ENCODE measurements at regions not wholly inside any gene's neighbourhood (a gene's known extent, or its start where the extent isn't known, plus 50 kb on each side); places are given as distances from the start of the nearest gene placed in this dataset.

- no peaks in the 10 kb centered on the region for H3K36me3 ChIP-seq (ENCODE audit: control insufficient read depth, insufficient read depth, low read length)
- H3K4me3 ChIP-seq (ENCODE audit: low read depth, low read length), result no peak overlapping the region
- peaks cover 5% of the 10 kb centered on the region; the same call in 1 of the 2 replicates for H3K27me3 ChIP-seq (ENCODE audit: control insufficient read depth, insufficient read depth, low read length)
- CTCF ChIA-PET, result no interaction called here
- no peak for TF ChIP-seq CTCF (IDR thresholded peaks at IDR 0.05; ENCODE audit: insufficient read depth, low read depth, low read length)
- no peak for DNase-seq (ENCODE audit: low read depth)
- POLR2A ChIA-PET, result no interaction called here
Observed at GRCh38 chr10:91104193-91105041, 116.0 kb upstream of the PCGF5 start.

- no peak overlapping the region for H3K4me3 ChIP-seq (ENCODE audit: low read depth, low read length)
- POLR2A ChIA-PET, result no interaction called here
- no peaks in the 10 kb centered on the region for H3K36me3 ChIP-seq (ENCODE audit: control insufficient read depth, insufficient read depth, low read length)
- peaks cover 5% of the 10 kb centered on the region; the same call in 1 of the 2 replicates for H3K27me3 ChIP-seq (ENCODE audit: control insufficient read depth, insufficient read depth, low read length)
- no peak for TF ChIP-seq CTCF (IDR thresholded peaks at IDR 0.05; ENCODE audit: insufficient read depth, low read depth, low read length)
- no peak for DNase-seq (ENCODE audit: low read depth)
- CTCF ChIA-PET, result interaction anchor here (0.5 kb wide), 1 partner anchor 226 kb away, joined by 3 read pairs; no protein-coding TSS in a partner anchor
Observed at GRCh38 chr10:91105269-91105668, 115.2 kb upstream of the PCGF5 start.

DNA sequence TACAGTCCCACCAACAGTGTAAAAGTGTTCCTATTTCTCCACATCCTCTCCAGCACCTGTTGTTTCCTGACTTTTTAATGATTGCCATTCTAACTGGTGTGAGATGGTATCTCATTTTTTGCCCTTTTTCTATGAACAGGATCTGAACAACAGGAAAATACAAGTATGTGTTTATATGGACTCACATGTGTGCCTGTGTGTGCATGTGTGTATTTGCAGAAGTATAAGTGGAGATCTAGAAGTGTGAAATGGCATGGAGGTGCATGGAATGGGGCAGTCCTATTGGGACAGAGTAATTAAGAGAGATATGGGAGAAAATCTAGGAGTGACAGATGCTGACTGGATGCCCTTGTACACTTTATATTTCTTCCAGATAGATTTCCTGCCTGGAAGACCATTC lies 111.6 kb upstream of the PCGF5 start:
- 0 out of 2 replicates have a peak, but pooled peaks cover 2% of the 10 kb centered on the region for H3K27me3 ChIP-seq (ENCODE audit: control insufficient read depth, insufficient read depth, low read length)
- no peak for DNase-seq (ENCODE audit: low read depth)
- no peak overlapping the region for H3K4me3 ChIP-seq (ENCODE audit: low read depth, low read length)
- CTCF ChIA-PET, result interaction anchor here (0.5 kb wide), 1 partner anchor 433 kb away, joined by 5 read pairs; no protein-coding TSS in a partner anchor
- no peaks in the 10 kb centered on the region for H3K36me3 ChIP-seq (ENCODE audit: control insufficient read depth, insufficient read depth, low read length)
- POLR2A ChIA-PET, result no interaction called here
- TF ChIP-seq CTCF (IDR thresholded peaks at IDR 0.05; ENCODE audit: insufficient read depth, low read depth, low read length), result no peak

- no peaks in the 10 kb centered on the region for H3K36me3 ChIP-seq (ENCODE audit: control insufficient read depth, insufficient read depth, low read length)
- no peak for DNase-seq (ENCODE audit: low read depth)
- ChIA-PET POLR2A (no interaction called here), CTCF (no interaction called here)
- H3K27me3 ChIP-seq (ENCODE audit: control insufficient read depth, insufficient read depth, low read length), result no peaks in the 10 kb centered on the region
- TF ChIP-seq CTCF (IDR thresholded peaks at IDR 0.05; ENCODE audit: insufficient read depth, low read depth, low read length), result no peak
- no peak overlapping the region for H3K4me3 ChIP-seq (ENCODE audit: low read depth, low read length)
Observed at GRCh38 chr10:91111060-91111459, 109.4 kb upstream of the PCGF5 start.

DNA sequence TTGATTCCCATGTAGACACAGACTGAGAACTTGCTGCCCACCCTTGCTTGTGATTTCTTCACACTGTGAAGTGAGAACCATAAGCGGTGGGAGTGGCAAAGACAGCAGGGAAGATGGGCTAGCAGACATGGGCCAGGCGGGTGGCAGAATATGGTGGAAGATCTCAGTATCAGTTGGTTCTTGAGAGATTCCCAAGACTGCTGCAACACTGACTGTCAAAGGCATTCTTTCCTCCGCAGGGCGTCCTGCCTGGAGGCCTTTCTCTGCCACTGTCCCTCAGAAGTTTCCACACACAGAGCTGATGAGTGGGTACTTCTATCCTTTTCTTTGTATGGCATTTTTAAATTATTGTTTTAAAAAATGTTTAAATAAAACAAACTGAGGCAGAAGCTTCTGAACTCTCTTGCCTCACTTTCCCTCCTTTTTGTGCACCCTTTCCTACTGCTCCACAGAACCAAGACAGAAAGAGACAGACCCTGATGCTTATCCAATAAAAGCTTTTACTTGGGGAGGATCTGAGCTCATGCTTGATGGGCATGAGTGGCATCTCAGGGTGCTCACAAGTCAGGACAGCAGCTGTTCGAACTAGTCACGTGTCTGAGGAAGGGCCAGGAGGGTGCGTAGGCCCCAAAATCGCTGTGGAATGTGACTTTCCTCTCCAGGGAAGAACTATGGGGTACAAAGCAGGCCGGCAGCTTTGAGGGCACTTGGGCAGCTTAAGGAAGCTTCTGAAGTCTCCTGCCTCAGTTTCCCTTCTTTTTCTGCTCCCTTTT lies 104.7 kb upstream of the PCGF5 start:
- Histone ChIP-seq H3K27me3 (ENCODE audit: control insufficient read depth, insufficient read depth, low read length) (no peaks in the 10 kb centered on the region), H3K4me3 (ENCODE audit: low read depth, low read length) (no peak overlapping the region), H3K36me3 (ENCODE audit: control insufficient read depth, insufficient read depth, low read length) (no peaks in the 10 kb centered on the region)
- POLR2A ChIA-PET, result no interaction called here
- CTCF ChIA-PET, result interaction anchor here (0.7 to 1.1 kb wide), 3 partner anchors 39 to 204 kb away, joined by 3 read pairs; no protein-coding TSS in a partner anchor
- TF ChIP-seq CTCF (IDR thresholded peaks at IDR 0.05; ENCODE audit: insufficient read depth, low read depth, low read length), result no peak
- no peak for DNase-seq (ENCODE audit: low read depth)

All from BJ (cell line).